Inferior parietal cortex (tissue), 1 donor: ENCODE measurements at regions not wholly inside any gene's neighbourhood (a gene's known extent, or its start where the extent isn't known, plus 50 kb on each side); places are given as distances from the start of the nearest gene placed in this dataset.

Source experiments
- DNase-seq: peaks from one replicate; pipeline ENCODE4 v3.0.0-alpha.2; 2016; ENCODE audit errors: extremely low spot score

- DNase-seq, result no peak
Observed at GRCh38 chr18:76572518-76573247, 77.6 kb upstream of the ZNF516 start.

- no peak for DNase-seq
Observed at GRCh38 chr18:76571689-76572088, 76.6 kb upstream of the ZNF516 start.

- no peak for DNase-seq
Observed at GRCh38 chr18:76570856-76571255, 75.8 kb upstream of the ZNF516 start.

- DNase-seq, result no peak
Observed at GRCh38 chr18:76569644-76570419, 74.8 kb upstream of the ZNF516 start.

- DNase-seq, result no peak
Observed at GRCh38 chr18:76568731-76569130, 73.7 kb upstream of the ZNF516 start.

- no peak for DNase-seq
Observed at GRCh38 chr18:76567835-76568445, 72.9 kb upstream of the ZNF516 start.

- DNase-seq, result no peak
Observed at GRCh38 chr18:76566987-76567386, 71.9 kb upstream of the ZNF516 start.

- DNase-seq, result peak; percentile 21
Observed at GRCh38 chr18:76565238-76566173, 70.5 kb upstream of the ZNF516 start.

GRCh38 chr18:76564655-76565237, 69.7 kb upstream of the ZNF516 start:
- no peak for DNase-seq

GRCh38 chr18:76564117-76564516, 69.1 kb upstream of the ZNF516 start:
- no peak for DNase-seq

- no peak for DNase-seq
Observed at GRCh38 chr18:76562286-76563122, 67.5 kb upstream of the ZNF516 start.

GRCh38 chr18:76558881-76559667, 64.0 kb upstream of the ZNF516 start:
- no peak for DNase-seq

- DNase-seq, result no peak
Observed at GRCh38 chr18:76557026-76557575, 62.1 kb upstream of the ZNF516 start.

- DNase-seq, result no peak
Observed at GRCh38 chr18:76554547-76555222, 59.6 kb upstream of the ZNF516 start.

GRCh38 chr18:76553715-76554546, 58.9 kb upstream of the ZNF516 start:
- no peak for DNase-seq

GRCh38 chr18:76548541-76548940, 53.5 kb upstream of the ZNF516 start:
- DNase-seq, result no peak

- DNase-seq, result no peak
Observed at GRCh38 chr18:76547296-76547695, 52.3 kb upstream of the ZNF516 start.

GRCh38 chr18:76546436-76546835, 51.4 kb upstream of the ZNF516 start:
- no peak for DNase-seq
